Activated naive CD8-positive, alpha-beta T cell treated with anti-CD3 and anti-CD28 coated beads, Interleukin-2, amount 10 ng/mL, durations not matched to agents 7 days and 5 days (primary cell): ENCODE measurements at regions not wholly inside any gene's neighbourhood (a gene's known extent, or its start where the extent isn't known, plus 50 kb on each side); places are given as distances from the start of the nearest gene placed in this dataset.

Source experiments
- ATAC-seq: fragments of 150-1000 bp; cut with Tn5 transposase; one replicate; pipeline ENCODE4 v1.10.0; 2021; ENCODE audit warnings: low read depth, moderate library complexity
- POLR2A ChIA-PET: fragments of 350-600 bp; sonication (Branson Sonifier 250); formaldehyde crosslinking; loops from one replicate; lab custom pipeline; 2021; ENCODE audit warnings: antibody characterized with exemption; lab: Charles Lee
- DNase-seq: peaks from one replicate; pipeline ENCODE4 v3.0.0; 2021
- H3K27ac Mint-ChIP-seq: one replicate; pipeline ENCODE4 v1.8.0; 2022; ENCODE audit warnings: mild to moderate bottlenecking, mixed read lengths
- H3K27me3 Mint-ChIP-seq: one replicate; pipeline ENCODE4 v1.8.0; 2022; ENCODE audit warnings: mild to moderate bottlenecking, moderate library complexity, mixed read lengths
- H3K36me3 Mint-ChIP-seq: one replicate; pipeline ENCODE4 v1.8.0; 2021; ENCODE audit warnings: mild to moderate bottlenecking, mixed read lengths
- H3K4me1 Mint-ChIP-seq: one replicate; pipeline ENCODE4 v1.8.0; 2021; ENCODE audit warnings: mixed read lengths
- H3K4me3 Mint-ChIP-seq: one replicate; pipeline ENCODE4 v1.8.0; 2022; ENCODE audit warnings: mild to moderate bottlenecking, moderate library complexity, mixed read lengths
- H3K9me3 Mint-ChIP-seq: one replicate; pipeline ENCODE4 v1.8.0; 2021; ENCODE audit warnings: mixed read lengths

- Mint-ChIP-seq H3K4me3 (no peak overlapping the region), H3K27ac (no peak overlapping the region), H3K4me1 (peaks cover 10% of the 10 kb centered on the region), H3K36me3 (no peaks in the 10 kb centered on the region), H3K27me3 (peaks cover 12% of the 10 kb centered on the region), H3K9me3 (no peaks in the 10 kb centered on the region)
- ATAC-seq, result no peak
- no peak for DNase-seq
- POLR2A ChIA-PET, result no interaction called here
Measured at GRCh38 chr20:57856658-57857057, 146.8 kb upstream of the PMEPA1 start.

- Mint-ChIP-seq H3K4me1 (peaks cover 3% of the 10 kb centered on the region), H3K9me3 (no peaks in the 10 kb centered on the region), H3K4me3 (no peak overlapping the region), H3K27ac (no peak overlapping the region), H3K36me3 (no peaks in the 10 kb centered on the region), H3K27me3 (peaks cover 6% of the 10 kb centered on the region)
- ATAC-seq (no peak), DNase-seq (no peak)
- POLR2A ChIA-PET, result no interaction called here
Measured at GRCh38 chr20:57851796-57852195, 142.0 kb upstream of the PMEPA1 start.

GRCh38 chr20:57851025-57851682 lies 141.3 kb upstream of the PMEPA1 start:
- no peaks in the 10 kb centered on the region for H3K36me3 Mint-ChIP-seq
- H3K27me3 Mint-ChIP-seq, result peaks cover 6% of the 10 kb centered on the region
- no peak overlapping the region for H3K4me3 Mint-ChIP-seq
- no peaks in the 10 kb centered on the region for H3K9me3 Mint-ChIP-seq
- DNase-seq, result no peak
- ATAC-seq, result no peak
- H3K4me1 Mint-ChIP-seq, result no peaks in the 10 kb centered on the region
- H3K27ac Mint-ChIP-seq, result no peak overlapping the region
- POLR2A ChIA-PET, result no interaction called here

GRCh38 chr20:57849521-57850215 lies 139.9 kb upstream of the PMEPA1 start:
- peaks cover 4% of the 10 kb centered on the region for H3K27me3 Mint-ChIP-seq
- H3K4me1 Mint-ChIP-seq, result no peaks in the 10 kb centered on the region
- H3K36me3 Mint-ChIP-seq, result no peaks in the 10 kb centered on the region
- POLR2A ChIA-PET, result no interaction called here
- DNase-seq (no peak), ATAC-seq (no peak)
- H3K9me3 Mint-ChIP-seq, result no peaks in the 10 kb centered on the region
- no peak overlapping the region for H3K27ac Mint-ChIP-seq
- no peak overlapping the region for H3K4me3 Mint-ChIP-seq

GRCh38 chr20:57849121-57849520 lies 139.3 kb upstream of the PMEPA1 start:
- POLR2A ChIA-PET, result no interaction called here
- Mint-ChIP-seq H3K9me3 (no peaks in the 10 kb centered on the region), H3K27ac (no peak overlapping the region), H3K27me3 (peaks cover 4% of the 10 kb centered on the region), H3K36me3 (no peaks in the 10 kb centered on the region), H3K4me3 (no peak overlapping the region), H3K4me1 (no peaks in the 10 kb centered on the region)
- no peak for DNase-seq
- ATAC-seq, result no peak

- H3K27me3 Mint-ChIP-seq, result peaks cover 2% of the 10 kb centered on the region
- no peak overlapping the region for H3K4me3 Mint-ChIP-seq
- no peaks in the 10 kb centered on the region for H3K36me3 Mint-ChIP-seq
- POLR2A ChIA-PET, result no interaction called here
- DNase-seq (no peak), ATAC-seq (no peak)
- H3K4me1 Mint-ChIP-seq, result no peaks in the 10 kb centered on the region
- H3K27ac Mint-ChIP-seq, result no peak overlapping the region
- no peaks in the 10 kb centered on the region for H3K9me3 Mint-ChIP-seq
Measured at GRCh38 chr20:57848282-57848681, 138.5 kb upstream of the PMEPA1 start.

- Mint-ChIP-seq H3K4me1 (no peaks in the 10 kb centered on the region), H3K9me3 (no peaks in the 10 kb centered on the region), H3K36me3 (no peaks in the 10 kb centered on the region), H3K27me3 (no peaks in the 10 kb centered on the region), H3K27ac (no peak overlapping the region), H3K4me3 (no peak overlapping the region)
- DNase-seq, result no peak
- POLR2A ChIA-PET, result no interaction called here
- ATAC-seq, result no peak
Measured at GRCh38 chr20:57847104-57847503, 137.3 kb upstream of the PMEPA1 start.

GRCh38 chr20:57844626-57845596 lies 135.1 kb upstream of the PMEPA1 start:
- H3K9me3 Mint-ChIP-seq, result no peaks in the 10 kb centered on the region
- no peaks in the 10 kb centered on the region for H3K27me3 Mint-ChIP-seq
- H3K4me3 Mint-ChIP-seq, result no peak overlapping the region
- no peak for DNase-seq
- H3K36me3 Mint-ChIP-seq, result no peaks in the 10 kb centered on the region
- POLR2A ChIA-PET, result no interaction called here
- no peaks in the 10 kb centered on the region for H3K4me1 Mint-ChIP-seq
- ATAC-seq, result no peak
- H3K27ac Mint-ChIP-seq, result no peak overlapping the region

- Mint-ChIP-seq H3K36me3 (no peaks in the 10 kb centered on the region), H3K4me3 (no peak overlapping the region), H3K27ac (no peak overlapping the region), H3K27me3 (no peaks in the 10 kb centered on the region), H3K4me1 (no peaks in the 10 kb centered on the region), H3K9me3 (no peaks in the 10 kb centered on the region)
- no peak for DNase-seq
- ATAC-seq, result no peak
- POLR2A ChIA-PET, result no interaction called here
Measured at GRCh38 chr20:57843941-57844625, 134.3 kb upstream of the PMEPA1 start.

- ATAC-seq, result no peak
- H3K27me3 Mint-ChIP-seq, result no peaks in the 10 kb centered on the region
- H3K36me3 Mint-ChIP-seq, result no peaks in the 10 kb centered on the region
- H3K4me1 Mint-ChIP-seq, result no peaks in the 10 kb centered on the region
- POLR2A ChIA-PET, result no interaction called here
- no peak overlapping the region for H3K27ac Mint-ChIP-seq
- no peak for DNase-seq
- H3K9me3 Mint-ChIP-seq, result no peaks in the 10 kb centered on the region
- H3K4me3 Mint-ChIP-seq, result no peak overlapping the region
Measured at GRCh38 chr20:57842720-57843119, 132.9 kb upstream of the PMEPA1 start.

GRCh38 chr20:57841297-57841866 lies 131.6 kb upstream of the PMEPA1 start:
- Mint-ChIP-seq H3K9me3 (no peaks in the 10 kb centered on the region), H3K27me3 (no peaks in the 10 kb centered on the region), H3K36me3 (no peaks in the 10 kb centered on the region), H3K27ac (no peak overlapping the region), H3K4me1 (no peaks in the 10 kb centered on the region), H3K4me3 (no peak overlapping the region)
- POLR2A ChIA-PET, result no interaction called here
- no peak for ATAC-seq
- no peak for DNase-seq

GRCh38 chr20:57840504-57841296 lies 130.9 kb upstream of the PMEPA1 start:
- ATAC-seq, result no peak

More at GRCh38 chr20:57840504-57841296, 130.9 kb upstream of the PMEPA1 start:
- POLR2A ChIA-PET, result no interaction called here
- Mint-ChIP-seq H3K4me1 (no peaks in the 10 kb centered on the region), H3K9me3 (no peaks in the 10 kb centered on the region), H3K27me3 (no peaks in the 10 kb centered on the region), H3K36me3 (no peaks in the 10 kb centered on the region), H3K4me3 (no peak overlapping the region), H3K27ac (no peak overlapping the region)
- DNase-seq, result no peak
